ENCODE measurements at regions not wholly inside any gene's neighbourhood (a gene's known extent, or its start where the extent isn't known, plus 50 kb on each side); places are given as distances from the start of the nearest gene placed in this dataset.

GRCh38 chr11:95548416-95548815 is 241.2 kb downstream of the FAM76B start:
- no peak for TF ChIP-seq CTCF (IDR thresholded peaks at IDR 0.05; ENCODE audit: extremely low read depth in 1 of 2, insufficient read depth in 1 of 2, low read depth in 1 of 2, low read length in 2 of 2)
- TF ChIP-seq POLR2A (IDR thresholded peaks at IDR 0.05; ENCODE audit: low read depth, low read length) = no peak
- no peak for TF ChIP-seq POLR2AphosphoS5 (IDR thresholded peaks at IDR 0.05; ENCODE audit: insufficient read depth, low read depth, low read length)
- no peak for TF ChIP-seq MAX (IDR thresholded peaks at IDR 0.05; ENCODE audit: insufficient read depth, insufficient read length)
- TF ChIP-seq EZH2 (IDR thresholded peaks at IDR 0.05; ENCODE audit: borderline replicate concordance, low read depth, low read length, severe bottlenecking) = no peak

Measured in endothelial cell of umbilical vein (primary cell).